Naive B cell (primary cell): ENCODE measurements at regions not wholly inside any gene's neighbourhood (a gene's known extent, or its start where the extent isn't known, plus 50 kb on each side); places are given as distances from the start of the nearest gene placed in this dataset.

Experiments used
- ATAC-seq, 2 donors: fragments of 150-1000 bp; cut with Tn5 transposase; 2 replicates each; pipeline ENCODE4 v1.10.0; 2021; ENCODE audit warnings: low read depth in 2 of 2, mild to moderate bottlenecking in 2 of 2, moderate library complexity in 2 of 2
- DNase-seq: peaks from one replicate; pipeline ENCODE4 v3.0.0; 2022
- H3K27ac Mint-ChIP-seq, 6 donors: one replicate each; pipeline ENCODE4 v1.8.0; 2020 to 2022; ENCODE audit warnings: mild to moderate bottlenecking in 6 of 6, mixed read lengths in 6 of 6, moderate library complexity in 5 of 6, inconsistent platforms in 2 of 6
- H3K27me3 Mint-ChIP-seq, 3 donors: one replicate each; pipeline ENCODE4 v1.8.0; 2021 to 2022; ENCODE audit warnings: mixed read lengths in 3 of 3, mild to moderate bottlenecking in 1 of 3
- H3K36me3 Mint-ChIP-seq, 2 donors: one replicate each; pipeline ENCODE4 v1.8.0; 2020 to 2022; ENCODE audit warnings: mixed read lengths in 2 of 2, inconsistent platforms in 1 of 2, mild to moderate bottlenecking in 1 of 2
- H3K4me1 Mint-ChIP-seq, 3 donors: one replicate each; pipeline ENCODE4 v1.8.0; 2020 to 2022; ENCODE audit warnings: mixed read lengths in 3 of 3, inconsistent platforms in 1 of 3, mild to moderate bottlenecking in 1 of 3, moderate library complexity in 1 of 3
- H3K4me3 Mint-ChIP-seq, 8 donors: one replicate each; pipeline ENCODE4 v1.8.0; 2020 to 2022; ENCODE audit warnings: mild to moderate bottlenecking in 8 of 8, mixed read lengths in 8 of 8, moderate library complexity in 8 of 8, inconsistent platforms in 2 of 8
- H3K9me3 Mint-ChIP-seq, 7 donors: one replicate each; pipeline ENCODE4 v1.8.0; 2020 to 2022; ENCODE audit warnings: mixed read lengths in 7 of 7, mild to moderate bottlenecking in 5 of 7, inconsistent platforms in 2 of 7, moderate library complexity in 1 of 7

DNA sequence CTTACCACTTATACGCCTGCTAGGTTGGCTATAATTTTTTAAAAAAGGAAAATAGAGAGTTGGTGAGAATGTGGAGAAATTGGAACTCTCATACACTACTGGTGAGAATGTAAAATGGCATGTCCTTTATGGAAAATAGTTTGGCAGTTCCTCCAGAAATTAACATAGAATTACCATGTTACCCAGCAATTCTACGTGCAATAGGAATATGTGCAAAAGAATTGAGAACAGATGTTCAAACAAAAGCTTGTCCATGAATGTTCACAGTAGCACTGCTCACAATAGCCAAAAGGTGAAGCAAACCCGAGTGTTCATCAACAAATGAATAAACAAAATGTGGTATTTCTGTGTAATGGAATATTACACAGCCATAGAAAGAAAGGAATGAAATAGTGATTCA lies 592.2 kb downstream of the DHX35 start:
- Mint-ChIP-seq H3K4me3 (no peak overlapping the region), H3K9me3 (peaks cover 0 to 6% (median 0%) of the 10 kb centered on the region in 7 donors), H3K27ac (no peak overlapping the region), H3K36me3 (no peaks in the 10 kb centered on the region), H3K4me1 (no peaks in the 10 kb centered on the region), H3K27me3 (no peaks in the 10 kb centered on the region)
- DNase-seq (no peak), ATAC-seq (no peak)

DNA sequence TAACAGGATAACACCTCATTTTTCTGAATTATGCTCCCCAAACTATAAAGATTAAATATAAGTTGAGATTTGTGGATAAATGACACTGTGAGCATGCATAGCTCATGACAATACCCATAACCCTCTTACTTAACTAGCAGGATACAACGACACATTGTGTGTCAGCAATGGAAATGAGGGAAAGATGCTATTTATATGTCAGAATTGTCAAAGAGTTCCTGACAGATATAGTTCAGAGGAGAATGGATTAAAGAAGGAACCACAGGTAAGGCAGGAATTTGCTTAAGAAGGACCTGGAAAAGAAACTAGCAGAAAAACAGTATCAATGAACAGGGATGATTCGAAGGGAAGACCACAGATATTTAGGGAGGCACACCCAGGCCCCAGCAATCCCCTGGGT lies 591.0 kb downstream of the DHX35 start:
- Mint-ChIP-seq H3K27me3 (peaks cover 0 to 3% (median 0%) of the 10 kb centered on the region in 3 donors), H3K9me3 (peaks cover 0 to 6% (median 2%) of the 10 kb centered on the region in 7 donors), H3K4me1 (peaks cover 0 to under 1% (median 0%) of the 10 kb centered on the region in 3 donors), H3K36me3 (no peaks in the 10 kb centered on the region), H3K27ac (no peak overlapping the region), H3K4me3 (no peak overlapping the region)
- no peak for ATAC-seq
- no peak for DNase-seq

DNA sequence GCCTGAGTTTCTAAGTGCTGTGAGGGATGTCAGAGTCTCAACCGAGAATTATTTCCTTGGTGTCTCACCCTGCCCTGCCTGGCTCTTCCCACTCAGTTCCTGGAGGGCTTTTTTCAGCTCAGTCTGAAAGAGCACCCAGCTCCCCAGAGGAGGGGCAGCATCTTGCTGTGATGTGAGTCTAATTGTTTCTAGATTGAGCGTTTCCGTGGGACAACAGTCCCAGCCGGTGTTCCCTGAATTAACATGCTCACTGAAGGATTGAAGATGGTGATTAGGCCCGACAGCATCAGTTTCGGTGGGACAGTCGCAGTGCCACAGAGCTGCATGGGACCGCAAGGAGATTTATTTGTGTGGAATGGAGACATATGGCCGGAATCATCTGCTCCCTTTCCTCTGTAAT lies 587.6 kb downstream of the DHX35 start:
- H3K27ac Mint-ChIP-seq, result no peak overlapping the region

DNA sequence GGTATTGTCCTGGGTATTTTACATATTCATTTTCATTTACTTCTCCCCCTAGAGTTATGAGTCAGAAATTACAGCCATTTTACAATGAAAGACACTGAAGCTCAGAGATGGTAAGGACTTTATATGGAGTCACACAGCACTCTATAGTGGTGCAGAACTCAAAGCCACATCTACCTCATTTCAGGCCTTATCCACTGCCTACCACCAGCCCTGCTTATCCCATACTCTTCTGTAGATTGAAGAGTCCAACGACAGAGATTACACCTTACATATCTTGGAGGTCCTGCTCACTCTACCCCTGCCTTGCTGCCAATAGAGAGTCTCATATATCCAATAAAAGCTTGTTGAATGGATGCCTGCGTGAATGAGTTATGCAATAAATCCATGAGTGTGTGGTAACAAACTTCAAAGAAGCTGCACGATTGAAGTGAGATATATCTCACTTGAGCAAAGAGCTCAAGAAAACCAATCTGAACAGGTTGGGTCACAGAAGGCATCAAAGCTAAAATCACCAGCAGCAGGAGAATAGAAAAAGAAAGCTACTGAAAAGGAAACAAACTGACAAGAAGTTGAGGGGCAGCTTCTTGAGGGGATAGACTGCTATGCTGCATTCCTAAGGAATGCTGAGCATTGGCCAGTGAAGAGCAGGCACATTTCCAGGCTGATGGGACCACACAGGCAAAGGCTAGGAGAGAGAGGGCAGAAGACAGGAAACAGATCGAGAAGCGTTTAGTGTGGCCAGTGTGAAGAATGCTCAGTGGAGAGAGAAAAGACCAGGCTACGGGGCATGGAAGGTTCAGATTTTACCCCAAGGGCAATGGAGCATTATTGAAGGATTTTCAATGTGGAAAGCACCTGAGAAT lies 585.6 kb downstream of the DHX35 start:
- peaks cover 0 to 4% (median 0%) of the 10 kb centered on the region in 3 donors for H3K4me1 Mint-ChIP-seq
- peaks cover 0 to 9% (median 2%) of the 10 kb centered on the region in 7 donors for H3K9me3 Mint-ChIP-seq
- no peaks in the 10 kb centered on the region for H3K36me3 Mint-ChIP-seq
- ATAC-seq, result no peak
- no peak for DNase-seq
- no peak overlapping the region for H3K4me3 Mint-ChIP-seq
- peaks cover 0 to 8% (median 3%) of the 10 kb centered on the region in 3 donors for H3K27me3 Mint-ChIP-seq
- no peak overlapping the region for H3K27ac Mint-ChIP-seq

More for the DNA sequence above, 587.6 kb downstream of the DHX35 start:
- H3K4me1 Mint-ChIP-seq, result peaks cover 0 to 4% (median 0%) of the 10 kb centered on the region in 3 donors
- no peak overlapping the region for H3K4me3 Mint-ChIP-seq
- ATAC-seq (no peak), DNase-seq (no peak)
- peaks cover 0 to 5% (median 0%) of the 10 kb centered on the region in 7 donors for H3K9me3 Mint-ChIP-seq
- H3K36me3 Mint-ChIP-seq, result no peaks in the 10 kb centered on the region
- peaks cover 0 to 8% (median 0%) of the 10 kb centered on the region in 3 donors for H3K27me3 Mint-ChIP-seq

DNA sequence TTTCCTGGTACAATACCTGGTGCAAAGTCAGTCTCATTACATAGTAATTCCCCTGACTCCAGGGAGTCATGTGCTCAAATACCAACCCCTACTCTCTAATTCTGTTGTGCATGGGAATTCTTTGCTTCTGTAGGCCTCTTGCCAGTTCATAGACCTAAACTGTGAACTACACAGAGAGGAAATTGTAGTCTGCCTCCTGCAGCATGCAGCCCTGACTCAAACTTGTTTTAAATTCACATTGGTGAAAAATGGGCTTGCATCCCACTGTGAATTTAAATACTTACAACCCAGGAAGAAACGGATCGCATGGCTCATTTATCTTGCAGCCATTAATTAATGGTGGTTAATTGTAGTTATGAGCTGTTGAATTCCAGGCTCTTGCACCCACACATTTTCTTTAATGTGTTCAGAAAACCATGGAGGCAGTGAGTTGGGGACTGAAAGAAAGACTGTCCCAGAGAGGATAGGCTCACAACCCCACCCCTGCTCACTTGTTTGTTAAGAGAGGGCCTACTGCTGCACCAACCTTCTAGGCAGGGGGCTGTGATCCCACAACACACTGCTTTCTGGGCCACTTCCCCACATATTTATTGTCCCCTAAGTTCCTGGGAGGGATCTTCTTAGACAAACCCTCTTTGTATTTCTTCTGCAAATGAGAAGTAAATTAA lies 579.1 kb downstream of the DHX35 start:
- ATAC-seq, result no peak
- H3K4me3 Mint-ChIP-seq, result no peak overlapping the region
- peaks cover 0 to 5% (median 0%) of the 10 kb centered on the region in 3 donors for H3K27me3 Mint-ChIP-seq
- DNase-seq, result no peak
- H3K4me1 Mint-ChIP-seq, result peaks cover 8 to 16% (median 10%) of the 10 kb centered on the region in 3 donors
- no peak overlapping the region for H3K27ac Mint-ChIP-seq
- H3K9me3 Mint-ChIP-seq, result peaks cover 0 to 8% (median 0%) of the 10 kb centered on the region in 7 donors
- H3K36me3 Mint-ChIP-seq, result no peaks in the 10 kb centered on the region

DNA sequence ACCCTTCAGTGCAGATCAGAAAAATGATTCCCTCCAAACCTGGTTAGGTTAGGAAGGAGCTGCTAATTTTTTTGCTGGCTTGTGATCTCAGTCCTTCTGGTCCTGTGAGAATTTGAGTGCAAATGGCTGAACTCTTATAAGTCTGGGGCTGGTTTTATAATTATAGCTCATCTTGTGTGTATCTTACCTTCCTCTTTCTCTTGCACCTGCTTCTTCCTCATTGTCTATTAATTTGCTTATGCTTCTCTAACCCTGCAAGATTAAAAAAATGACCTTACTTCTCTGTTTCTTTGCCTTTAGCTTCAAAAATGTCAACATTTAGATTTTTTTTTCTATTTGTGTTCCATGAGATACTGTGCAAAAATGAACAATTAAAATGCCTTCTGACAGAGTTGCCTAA lies 576.2 kb downstream of the DHX35 start:
- H3K4me3 Mint-ChIP-seq, result peak overlapping the region in 2 of 8 donors; percentile 9 to 30
- peaks cover 8 to 16% (median 10%) of the 10 kb centered on the region in 3 donors for H3K4me1 Mint-ChIP-seq
- peaks cover 0 to 5% (median 0%) of the 10 kb centered on the region in 3 donors for H3K27me3 Mint-ChIP-seq
- peaks cover 0 to 5% (median 0%) of the 10 kb centered on the region in 7 donors for H3K9me3 Mint-ChIP-seq
- peak overlapping the region in 1 of 6 donors; percentile 41 for H3K27ac Mint-ChIP-seq
- DNase-seq, result no peak
- peak; percentile 55 to 76 for ATAC-seq
- H3K36me3 Mint-ChIP-seq, result no peaks in the 10 kb centered on the region

DNA sequence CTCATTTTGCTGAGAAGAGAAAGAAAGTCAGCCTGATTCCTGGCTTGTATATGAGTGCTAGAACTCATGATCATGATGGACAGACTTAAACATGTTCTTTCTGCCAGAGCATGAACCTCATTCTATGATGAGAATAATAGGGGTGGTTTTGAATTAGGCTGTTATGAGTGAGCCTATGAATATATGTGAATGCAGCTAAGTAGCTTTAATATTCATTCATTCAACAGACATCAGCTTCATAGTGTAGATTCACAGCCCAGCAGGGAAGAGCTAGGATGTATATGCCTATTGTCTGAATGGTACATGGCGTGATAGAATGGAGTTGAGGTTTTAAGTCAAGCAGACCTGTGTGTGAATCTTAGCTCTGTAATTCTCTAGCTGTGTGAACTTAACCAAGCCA lies 573.2 kb downstream of the DHX35 start:
- Mint-ChIP-seq H3K27me3 (peaks cover 0 to 8% (median 0%) of the 10 kb centered on the region in 3 donors), H3K27ac (no peak overlapping the region), H3K9me3 (peaks cover 0 to 4% (median 0%) of the 10 kb centered on the region in 7 donors), H3K4me1 (peaks cover 8 to 16% (median 10%) of the 10 kb centered on the region in 3 donors), H3K36me3 (no peaks in the 10 kb centered on the region), H3K4me3 (no peak overlapping the region)
- ATAC-seq, result no peak
- DNase-seq, result no peak

DNA sequence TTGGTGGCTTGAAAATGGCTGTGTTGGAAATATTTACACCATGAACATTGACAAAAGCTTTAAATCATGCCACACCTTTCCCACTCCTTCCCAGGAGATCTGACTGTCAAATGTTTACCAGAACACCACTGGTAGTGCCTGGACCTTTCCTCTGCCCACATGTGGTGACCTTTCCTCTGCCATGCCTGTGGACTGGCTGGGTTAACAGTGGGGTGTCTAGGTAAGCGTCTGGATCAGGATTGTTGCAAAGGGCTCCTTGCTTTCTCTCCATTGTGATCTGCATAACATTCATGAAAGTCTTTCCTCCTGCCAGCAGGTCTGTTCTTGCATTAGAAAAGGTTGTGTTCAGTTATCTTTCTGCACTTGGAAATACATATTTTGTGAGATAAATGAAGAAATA lies 572.7 kb downstream of the DHX35 start:
- no peak for ATAC-seq
- peaks cover 0 to 4% (median 0%) of the 10 kb centered on the region in 7 donors for H3K9me3 Mint-ChIP-seq
- H3K4me1 Mint-ChIP-seq, result peaks cover 8 to 16% (median 10%) of the 10 kb centered on the region in 3 donors
- DNase-seq, result no peak
- H3K27ac Mint-ChIP-seq, result no peak overlapping the region
- no peak overlapping the region for H3K4me3 Mint-ChIP-seq
- H3K36me3 Mint-ChIP-seq, result no peaks in the 10 kb centered on the region
- peaks cover 0 to 9% (median 0%) of the 10 kb centered on the region in 3 donors for H3K27me3 Mint-ChIP-seq

DNA sequence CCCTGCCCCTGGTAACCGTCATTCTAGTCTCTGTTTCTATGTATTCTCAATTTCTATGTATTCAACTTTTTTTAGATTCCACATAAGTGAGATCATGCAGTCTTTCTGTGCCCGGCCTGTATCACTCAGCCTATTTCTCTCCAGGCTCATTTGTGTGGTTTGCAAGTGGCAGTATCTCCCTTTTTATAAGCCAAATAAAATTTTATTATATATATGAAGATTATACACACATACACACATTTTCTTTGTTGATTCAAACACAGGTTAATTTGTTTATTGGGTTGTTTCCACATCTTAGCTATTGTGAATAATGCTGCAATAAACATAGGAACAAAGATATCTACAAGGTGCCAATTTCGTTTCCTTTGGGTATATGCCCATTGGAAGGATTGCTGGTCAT lies 571.7 kb downstream of the DHX35 start:
- Mint-ChIP-seq H3K9me3 (peaks cover 0 to 2% (median 0%) of the 10 kb centered on the region in 7 donors), H3K27me3 (peaks cover 0 to 9% (median 0%) of the 10 kb centered on the region in 3 donors), H3K4me3 (no peak overlapping the region), H3K27ac (no peak overlapping the region), H3K36me3 (no peaks in the 10 kb centered on the region), H3K4me1 (peaks cover 6 to 13% (median 9%) of the 10 kb centered on the region in 3 donors)
- ATAC-seq (no peak), DNase-seq (no peak)

DNA sequence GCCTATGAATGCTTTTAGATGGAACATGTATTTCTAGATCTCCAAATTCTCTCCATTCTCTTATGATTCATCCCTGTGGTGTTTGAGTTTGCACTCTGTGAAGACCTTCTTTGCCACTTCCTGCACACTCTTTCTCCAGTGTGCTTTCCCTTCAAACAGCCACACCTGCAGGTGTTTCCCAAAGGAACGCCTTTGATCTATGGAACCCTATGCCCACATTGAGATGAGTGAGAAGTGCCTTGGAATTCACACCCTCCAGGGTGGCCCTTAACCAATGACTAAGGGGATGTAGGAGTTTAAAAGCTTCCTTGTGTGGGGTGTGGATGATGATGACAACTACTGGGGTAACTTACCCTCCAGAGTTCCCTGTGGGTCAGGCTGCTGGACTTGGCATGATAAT lies 570.1 kb downstream of the DHX35 start:
- Mint-ChIP-seq H3K9me3 (peaks cover 0 to 2% (median 0%) of the 10 kb centered on the region in 7 donors), H3K27ac (no peak overlapping the region), H3K36me3 (no peaks in the 10 kb centered on the region), H3K27me3 (peaks cover 0 to 9% (median 0%) of the 10 kb centered on the region in 3 donors), H3K4me3 (no peak overlapping the region), H3K4me1 (no peaks in the 10 kb centered on the region)
- DNase-seq (no peak), ATAC-seq (no peak)

DNA sequence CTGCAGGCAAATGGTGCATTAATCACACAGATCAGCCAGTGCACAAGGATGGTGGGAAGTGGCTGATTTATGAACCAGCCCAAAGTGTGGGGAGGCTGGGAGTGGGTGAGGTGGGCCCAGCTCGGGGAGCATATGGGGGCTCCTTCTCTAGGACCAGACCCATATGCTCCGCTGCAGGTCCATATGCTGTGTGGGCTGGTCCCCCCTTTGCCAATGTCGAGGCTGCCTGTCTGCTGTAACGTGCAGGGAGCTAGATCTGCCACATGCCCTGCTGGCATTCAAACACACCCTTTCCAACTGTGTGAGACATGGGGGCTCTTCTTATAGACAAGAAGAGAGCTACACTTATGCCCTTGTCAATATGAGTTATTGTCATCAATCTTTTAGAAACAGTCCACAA lies 566.3 kb downstream of the DHX35 start:
- no peaks in the 10 kb centered on the region for H3K36me3 Mint-ChIP-seq
- no peaks in the 10 kb centered on the region for H3K4me1 Mint-ChIP-seq
- no peak for DNase-seq
- peaks cover 0 to 9% (median 0%) of the 10 kb centered on the region in 3 donors for H3K27me3 Mint-ChIP-seq
- H3K27ac Mint-ChIP-seq, result no peak overlapping the region
- H3K4me3 Mint-ChIP-seq, result no peak overlapping the region
- H3K9me3 Mint-ChIP-seq, result peaks cover 0 to 2% (median 0%) of the 10 kb centered on the region in 7 donors
- no peak for ATAC-seq

DNA sequence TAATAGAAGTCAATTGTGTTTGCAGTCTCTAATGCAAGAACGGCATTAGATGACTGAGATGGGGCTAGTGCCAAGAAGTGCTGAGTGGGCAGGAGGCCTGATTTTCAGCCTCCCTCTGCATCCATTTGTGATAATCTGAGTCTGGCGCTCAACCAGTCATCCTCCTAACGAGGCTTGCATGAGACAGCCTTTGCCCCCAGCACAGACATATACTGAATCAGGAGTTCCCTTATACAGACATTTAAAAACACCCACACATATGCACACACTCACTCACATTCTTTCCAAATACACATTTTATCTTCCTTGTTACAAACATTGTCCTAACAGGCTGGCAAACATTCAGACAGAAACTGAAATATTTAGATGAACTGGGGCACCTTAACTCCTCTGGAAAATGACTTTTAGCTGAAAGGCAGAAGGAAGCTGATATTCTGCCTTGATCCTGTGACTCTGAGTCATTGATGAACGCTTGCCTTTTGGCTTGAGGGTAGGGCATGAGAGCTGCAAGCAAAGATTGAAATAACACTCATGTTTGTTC lies 562.3 kb downstream of the DHX35 start:
- DNase-seq (no peak), ATAC-seq (no peak)
- Mint-ChIP-seq H3K4me3 (no peak overlapping the region), H3K9me3 (peaks cover 0 to 4% (median 0%) of the 10 kb centered on the region in 7 donors), H3K36me3 (no peaks in the 10 kb centered on the region), H3K4me1 (no peaks in the 10 kb centered on the region), H3K27me3 (no peaks in the 10 kb centered on the region), H3K27ac (no peak overlapping the region)

DNA sequence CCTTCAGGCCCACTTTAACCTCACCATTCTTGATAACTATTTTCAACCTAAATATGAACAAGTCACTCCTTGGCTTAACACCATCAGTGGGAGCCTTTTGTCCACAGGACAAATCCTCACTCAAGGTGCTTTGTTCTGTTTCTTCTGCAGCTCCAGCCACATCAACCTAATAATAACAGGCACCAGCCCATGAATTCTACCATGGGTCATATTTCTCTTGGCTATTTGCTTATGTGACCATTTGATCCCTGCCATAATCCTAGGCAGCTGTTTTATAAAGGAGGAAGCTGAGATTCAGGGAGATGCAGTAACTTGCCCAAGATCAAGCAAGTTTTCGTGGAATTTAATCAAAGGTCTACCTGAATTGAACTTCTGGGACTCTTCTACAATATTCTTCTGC lies 561.3 kb downstream of the DHX35 start:
- H3K36me3 Mint-ChIP-seq, result no peaks in the 10 kb centered on the region
- H3K4me1 Mint-ChIP-seq, result no peaks in the 10 kb centered on the region
- H3K27ac Mint-ChIP-seq, result no peak overlapping the region
- DNase-seq (no peak), ATAC-seq (no peak)
- H3K9me3 Mint-ChIP-seq, result peaks cover 0 to 4% (median 0%) of the 10 kb centered on the region in 7 donors
- H3K4me3 Mint-ChIP-seq, result no peak overlapping the region
- no peaks in the 10 kb centered on the region for H3K27me3 Mint-ChIP-seq
